ENCODE measurements at regions not wholly inside any gene's neighbourhood (a gene's known extent, or its start where the extent isn't known, plus 50 kb on each side); places are given as distances from the start of the nearest gene placed in this dataset.

- Histone ChIP-seq H2AFZ (ENCODE audit: low read length) (no peak overlapping the region), H2AK5ac (ENCODE audit: low read depth, low read length) (no peak overlapping the region), H4K8ac (ENCODE audit: low read depth, low read length) (no peak overlapping the region), H3K36me3 (replicated peaks in 1 of 2; ENCODE audit: control insufficient read depth in 2 of 2, insufficient read depth in 2 of 2, low read length in 2 of 2) (no peaks in the 10 kb centered on the region), H3K14ac (ENCODE audit: low read length) (no peak overlapping the region), H3K4me3 (ENCODE audit: low read length in 2 of 2) (peak overlapping the region in 1 of 2 donors; percentile 60), H3K79me1 (ENCODE audit: low read depth, low read length) (no peaks in the 10 kb centered on the region), H3K4me2 (ENCODE audit: insufficient read depth, low read length, poor library complexity, severe bottlenecking) (no peak overlapping the region), H2BK12ac (ENCODE audit: low read length) (no peak overlapping the region), H3K4me1 (ENCODE audit: control insufficient read depth in 2 of 2, insufficient read depth in 1 of 2, low read depth in 1 of 2, low read length in 2 of 2) (no peaks in the 10 kb centered on the region), H3K9ac (ENCODE audit: low read depth, low read length, poor library complexity) (no peak overlapping the region), H4K91ac (ENCODE audit: low read depth, low read length, poor library complexity) (no peak overlapping the region), H3K9me3 (replicated peaks in 1 of 2; ENCODE audit: control insufficient read depth in 2 of 2, insufficient read depth in 1 of 2, low read depth in 1 of 2, low read length in 2 of 2) (no peaks in the 10 kb centered on the region), H3K4ac (ENCODE audit: low read length) (no peak overlapping the region), H2BK15ac (ENCODE audit: low read length) (no peak overlapping the region), H3K27ac (replicated peaks; ENCODE audit: low read length) (no peak overlapping the region), H3K23ac (ENCODE audit: low read depth, low read length, poor library complexity) (no peak overlapping the region), H2BK5ac (ENCODE audit: low read length) (no peak overlapping the region), H3K18ac (ENCODE audit: low read length) (no peak overlapping the region), H3K27me3 (ENCODE audit: control insufficient read depth in 3 of 3, insufficient read depth in 3 of 3, low read depth in 1 of 3, low read length in 3 of 3) (no peaks in the 10 kb centered on the region), H2BK120ac (ENCODE audit: low read depth, low read length) (no peak overlapping the region)
- no CpG with 5 or more reads among the region's 7 CpGs for WGBS, 2 donors (ENCODE audit: extremely low coverage in 2 of 2, insufficient read length in 2 of 2, insufficient replicate concordance in 1 of 2)
- no peak for DNase-seq (ENCODE audit: low spot score)
These were observed 112.8 kb upstream of the PRKCQ start for GRCh38 chr10:6692856-6693255.

DNA sequence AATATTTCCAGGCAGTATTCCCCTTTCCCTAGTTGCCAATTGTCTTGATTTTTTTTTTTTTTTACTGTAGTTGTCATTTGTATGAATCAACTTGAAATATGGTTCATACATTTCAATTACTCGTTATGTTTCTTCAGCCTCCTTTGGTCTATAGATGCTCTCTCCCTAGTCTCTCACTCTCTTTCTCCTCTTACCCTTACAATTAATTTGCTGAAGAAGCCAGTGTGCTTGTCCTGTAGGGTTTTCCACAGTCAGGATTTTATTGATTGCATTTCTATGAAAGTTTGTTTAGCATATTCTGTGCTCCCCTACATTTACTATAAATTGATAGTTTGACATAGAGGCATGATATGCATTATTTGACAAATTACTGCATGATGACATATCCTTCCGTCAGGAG, 112.0 kb upstream of the PRKCQ start:
- Histone ChIP-seq H3K14ac (ENCODE audit: low read length) (no peak overlapping the region), H3K4me1 (ENCODE audit: control insufficient read depth in 2 of 2, insufficient read depth in 1 of 2, low read depth in 1 of 2, low read length in 2 of 2) (no peaks in the 10 kb centered on the region), H2AK5ac (ENCODE audit: low read depth, low read length) (no peak overlapping the region), H3K4ac (ENCODE audit: low read length) (no peak overlapping the region), H3K9me3 (replicated peaks in 1 of 2; ENCODE audit: control insufficient read depth in 2 of 2, insufficient read depth in 1 of 2, low read depth in 1 of 2, low read length in 2 of 2) (no peaks in the 10 kb centered on the region), H3K18ac (ENCODE audit: low read length) (no peak overlapping the region), H3K27me3 (ENCODE audit: control insufficient read depth in 3 of 3, insufficient read depth in 3 of 3, low read depth in 1 of 3, low read length in 3 of 3) (no peaks in the 10 kb centered on the region), H2BK5ac (ENCODE audit: low read length) (no peak overlapping the region), H3K4me2 (ENCODE audit: insufficient read depth, low read length, poor library complexity, severe bottlenecking) (no peak overlapping the region), H2BK120ac (ENCODE audit: low read depth, low read length) (no peak overlapping the region), H3K4me3 (ENCODE audit: low read length in 2 of 2) (no peak overlapping the region), H2BK12ac (ENCODE audit: low read length) (no peak overlapping the region), H3K27ac (replicated peaks; ENCODE audit: low read length) (no peak overlapping the region), H4K8ac (ENCODE audit: low read depth, low read length) (no peak overlapping the region), H3K23ac (ENCODE audit: low read depth, low read length, poor library complexity) (no peak overlapping the region), H3K9ac (ENCODE audit: low read depth, low read length, poor library complexity) (no peak overlapping the region), H3K79me1 (ENCODE audit: low read depth, low read length) (no peaks in the 10 kb centered on the region), H4K91ac (ENCODE audit: low read depth, low read length, poor library complexity) (no peak overlapping the region), H3K36me3 (replicated peaks in 1 of 2; ENCODE audit: control insufficient read depth in 2 of 2, insufficient read depth in 2 of 2, low read length in 2 of 2) (no peaks in the 10 kb centered on the region), H2BK15ac (ENCODE audit: low read length) (no peak overlapping the region), H2AFZ (ENCODE audit: low read length) (no peak overlapping the region)
- no CpG with 5 or more reads among the region's 2 CpGs for WGBS, 2 donors (ENCODE audit: extremely low coverage in 2 of 2, insufficient read length in 2 of 2, insufficient replicate concordance in 1 of 2)
- DNase-seq (ENCODE audit: low spot score) = no peak

GRCh38 chr10:6689036-6689435, 109.0 kb upstream of the PRKCQ start:
- H2AK5ac ChIP-seq (ENCODE audit: low read depth, low read length) = no peak overlapping the region
- no peaks in the 10 kb centered on the region for H3K4me1 ChIP-seq (ENCODE audit: control insufficient read depth in 2 of 2, insufficient read depth in 1 of 2, low read depth in 1 of 2, low read length in 2 of 2)
- H3K14ac ChIP-seq (ENCODE audit: low read length) = no peak overlapping the region
- no peaks in the 10 kb centered on the region for H3K79me1 ChIP-seq (ENCODE audit: low read depth, low read length)
- H3K4me2 ChIP-seq (ENCODE audit: insufficient read depth, low read length, poor library complexity, severe bottlenecking) = no peak overlapping the region
- no peak for DNase-seq (ENCODE audit: low spot score)
- no peak overlapping the region for H3K9ac ChIP-seq (ENCODE audit: low read depth, low read length, poor library complexity)
- no peak overlapping the region for H2BK5ac ChIP-seq (ENCODE audit: low read length)
- no peaks in the 10 kb centered on the region for H3K27me3 ChIP-seq (ENCODE audit: control insufficient read depth in 3 of 3, insufficient read depth in 3 of 3, low read depth in 1 of 3, low read length in 3 of 3)
- WGBS, 2 donors (ENCODE audit: extremely low coverage in 2 of 2, insufficient read length in 2 of 2, insufficient replicate concordance in 1 of 2) = no CpG with 5 or more reads among the region's 5 CpGs
- H3K4ac ChIP-seq (ENCODE audit: low read length) = no peak overlapping the region
- no peak overlapping the region for H4K8ac ChIP-seq (ENCODE audit: low read depth, low read length)
- H3K18ac ChIP-seq (ENCODE audit: low read length) = no peak overlapping the region
- H2BK12ac ChIP-seq (ENCODE audit: low read length) = no peak overlapping the region
- no peaks in the 10 kb centered on the region for H3K36me3 ChIP-seq (replicated peaks in 1 of 2; ENCODE audit: control insufficient read depth in 2 of 2, insufficient read depth in 2 of 2, low read length in 2 of 2)
- no peak overlapping the region for H3K27ac ChIP-seq (replicated peaks; ENCODE audit: low read length)
- no peak overlapping the region for H3K23ac ChIP-seq (ENCODE audit: low read depth, low read length, poor library complexity)
- no peak overlapping the region for H2AFZ ChIP-seq (ENCODE audit: low read length)
- no peak overlapping the region for H2BK15ac ChIP-seq (ENCODE audit: low read length)
- no peak overlapping the region for H2BK120ac ChIP-seq (ENCODE audit: low read depth, low read length)
- no peaks in the 10 kb centered on the region for H3K9me3 ChIP-seq (replicated peaks in 1 of 2; ENCODE audit: control insufficient read depth in 2 of 2, insufficient read depth in 1 of 2, low read depth in 1 of 2, low read length in 2 of 2)
- no peak overlapping the region for H3K4me3 ChIP-seq (ENCODE audit: low read length in 2 of 2)
- no peak overlapping the region for H4K91ac ChIP-seq (ENCODE audit: low read depth, low read length, poor library complexity)

DNA sequence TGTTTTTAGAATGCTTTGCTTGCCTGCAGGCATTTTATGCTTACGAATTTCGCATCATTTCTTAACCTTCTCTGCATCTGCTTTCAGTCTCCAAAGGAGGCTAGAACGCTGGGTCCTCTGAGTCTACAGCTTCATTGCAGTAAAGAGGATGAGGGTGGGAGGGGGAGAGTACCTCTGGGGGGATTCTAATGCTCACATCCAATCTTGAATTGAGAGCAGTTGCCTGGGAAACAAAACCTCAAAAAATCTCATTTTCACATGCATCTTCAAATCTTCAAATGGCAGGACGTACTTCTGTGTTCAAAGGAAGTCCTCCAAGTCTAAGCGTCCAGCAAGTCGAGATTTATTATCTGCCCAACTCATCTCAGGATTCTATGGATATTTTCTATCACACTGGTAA, 100.7 kb upstream of the PRKCQ start:
- no peak overlapping the region for H2BK120ac ChIP-seq (ENCODE audit: low read depth, low read length)
- H2BK12ac ChIP-seq (ENCODE audit: low read length) = no peak overlapping the region
- H3K4me3 ChIP-seq (ENCODE audit: low read length in 2 of 2) = no peak overlapping the region
- WGBS, 2 donors (ENCODE audit: extremely low coverage in 2 of 2, insufficient read length in 2 of 2, insufficient replicate concordance in 1 of 2) = no CpG with 5 or more reads among the region's 6 CpGs
- no peak for DNase-seq (ENCODE audit: low spot score)
- no peaks in the 10 kb centered on the region for H3K4me1 ChIP-seq (ENCODE audit: control insufficient read depth in 2 of 2, insufficient read depth in 1 of 2, low read depth in 1 of 2, low read length in 2 of 2)
- no peaks in the 10 kb centered on the region for H3K9me3 ChIP-seq (replicated peaks in 1 of 2; ENCODE audit: control insufficient read depth in 2 of 2, insufficient read depth in 1 of 2, low read depth in 1 of 2, low read length in 2 of 2)
- H3K4ac ChIP-seq (ENCODE audit: low read length) = no peak overlapping the region
- no peak overlapping the region for H3K27ac ChIP-seq (replicated peaks; ENCODE audit: low read length)
- H2AK5ac ChIP-seq (ENCODE audit: low read depth, low read length) = no peak overlapping the region
- no peaks in the 10 kb centered on the region for H3K79me1 ChIP-seq (ENCODE audit: low read depth, low read length)
- no peak overlapping the region for H3K23ac ChIP-seq (ENCODE audit: low read depth, low read length, poor library complexity)
- H3K18ac ChIP-seq (ENCODE audit: low read length) = no peak overlapping the region
- H2BK15ac ChIP-seq (ENCODE audit: low read length) = no peak overlapping the region
- no peaks in the 10 kb centered on the region for H3K36me3 ChIP-seq (replicated peaks in 1 of 2; ENCODE audit: control insufficient read depth in 2 of 2, insufficient read depth in 2 of 2, low read length in 2 of 2)
- H2AFZ ChIP-seq (ENCODE audit: low read length) = no peak overlapping the region
- H3K4me2 ChIP-seq (ENCODE audit: insufficient read depth, low read length, poor library complexity, severe bottlenecking) = no peak overlapping the region
- no peak overlapping the region for H2BK5ac ChIP-seq (ENCODE audit: low read length)
- H3K14ac ChIP-seq (ENCODE audit: low read length) = no peak overlapping the region
- no peak overlapping the region for H3K9ac ChIP-seq (ENCODE audit: low read depth, low read length, poor library complexity)
- no peaks in the 10 kb centered on the region for H3K27me3 ChIP-seq (ENCODE audit: control insufficient read depth in 3 of 3, insufficient read depth in 3 of 3, low read depth in 1 of 3, low read length in 3 of 3)
- no peak overlapping the region for H4K91ac ChIP-seq (ENCODE audit: low read depth, low read length, poor library complexity)
- H4K8ac ChIP-seq (ENCODE audit: low read depth, low read length) = no peak overlapping the region

All from neuronal stem cell (in vitro differentiated cells).